Brain microvascular endothelial cell (primary cell): ENCODE measurements at regions not wholly inside any gene's neighbourhood (a gene's known extent, or its start where the extent isn't known, plus 50 kb on each side); places are given as distances from the start of the nearest gene placed in this dataset.
A peak's percentile ranks its signal among the peaks of the same experiment; 100 is the strongest.

Experiments used
- DNase-seq: peaks from one replicate; pipeline ENCODE4 v3.0.0-alpha.2; 2020
- H3K27ac ChIP-seq: fragments of 250-450 bp; sonication (Bioruptor Pico); 2 replicates; pipeline ENCODE4 v1.5.1; 2020; ENCODE audit warnings: mild to moderate bottlenecking, moderate library complexity
- H3K27me3 ChIP-seq: fragments of 250-450 bp; sonication (Bioruptor Pico); replicated peaks from 2 replicates; pipeline ENCODE4 v1.5.1; 2020; ENCODE audit warnings: mild to moderate bottlenecking
- H3K36me3 ChIP-seq: fragments of 250-450 bp; sonication (Bioruptor Pico); replicated peaks from 2 replicates; pipeline ENCODE4 v1.5.1; 2020; ENCODE audit warnings: mild to moderate bottlenecking
- H3K4me3 ChIP-seq: 2 replicates; pipeline ENCODE4 v1.5.1; 2011; ENCODE audit warnings: low read depth, mild to moderate bottlenecking, control low read depth, low read length, moderate library complexity
- in situ Hi-C: cut with HindIII; loops from 2 replicates; pipeline ENCODE4 v1.10.0; 2017; ENCODE audit warnings: low sequenced_read_pairs, low pct_ligation_motif_present
- TF ChIP-seq, protein P1 (sequence below): IDR thresholded peaks from 2 replicates; pipeline ENCODE4 v1.5.1; 2011; ENCODE audit warnings: low read depth, mild to moderate bottlenecking, moderate library complexity, low read length, control low read depth, inconsistent platforms; ENCODE audit errors: missing control alignments

DNA sequence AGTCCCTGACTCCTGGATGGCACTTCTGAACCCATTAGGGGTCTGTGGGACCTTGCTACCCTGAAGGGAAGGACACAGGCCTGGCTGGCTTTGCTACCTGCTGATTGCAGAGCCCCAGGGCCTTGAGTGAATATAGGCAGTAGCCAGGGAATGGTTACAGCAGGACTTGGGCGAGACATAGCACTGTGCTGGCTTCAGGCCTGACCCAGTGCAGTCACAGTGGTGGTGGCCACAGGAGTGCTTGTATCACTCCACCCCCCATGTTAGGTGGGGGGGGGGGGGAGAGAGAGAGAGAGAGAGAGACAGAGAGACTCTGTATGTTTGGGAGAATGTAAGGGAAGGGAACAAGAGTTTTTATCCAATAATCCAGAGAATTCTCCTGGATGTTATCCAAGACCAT, 439.3 kb upstream of the ZNF608 start:
- no peak for DNase-seq
- Histone ChIP-seq H3K4me3 (no peak overlapping the region), H3K27ac (no peak overlapping the region), H3K27me3 (no peaks in the 10 kb centered on the region), H3K36me3 (no peaks in the 10 kb centered on the region)
- in situ Hi-C loops = no loop called here
- TF ChIP-seq, protein P1, sequence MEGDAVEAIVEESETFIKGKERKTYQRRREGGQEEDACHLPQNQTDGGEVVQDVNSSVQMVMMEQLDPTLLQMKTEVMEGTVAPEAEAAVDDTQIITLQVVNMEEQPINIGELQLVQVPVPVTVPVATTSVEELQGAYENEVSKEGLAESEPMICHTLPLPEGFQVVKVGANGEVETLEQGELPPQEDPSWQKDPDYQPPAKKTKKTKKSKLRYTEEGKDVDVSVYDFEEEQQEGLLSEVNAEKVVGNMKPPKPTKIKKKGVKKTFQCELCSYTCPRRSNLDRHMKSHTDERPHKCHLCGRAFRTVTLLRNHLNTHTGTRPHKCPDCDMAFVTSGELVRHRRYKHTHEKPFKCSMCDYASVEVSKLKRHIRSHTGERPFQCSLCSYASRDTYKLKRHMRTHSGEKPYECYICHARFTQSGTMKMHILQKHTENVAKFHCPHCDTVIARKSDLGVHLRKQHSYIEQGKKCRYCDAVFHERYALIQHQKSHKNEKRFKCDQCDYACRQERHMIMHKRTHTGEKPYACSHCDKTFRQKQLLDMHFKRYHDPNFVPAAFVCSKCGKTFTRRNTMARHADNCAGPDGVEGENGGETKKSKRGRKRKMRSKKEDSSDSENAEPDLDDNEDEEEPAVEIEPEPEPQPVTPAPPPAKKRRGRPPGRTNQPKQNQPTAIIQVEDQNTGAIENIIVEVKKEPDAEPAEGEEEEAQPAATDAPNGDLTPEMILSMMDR = no peak

DNA sequence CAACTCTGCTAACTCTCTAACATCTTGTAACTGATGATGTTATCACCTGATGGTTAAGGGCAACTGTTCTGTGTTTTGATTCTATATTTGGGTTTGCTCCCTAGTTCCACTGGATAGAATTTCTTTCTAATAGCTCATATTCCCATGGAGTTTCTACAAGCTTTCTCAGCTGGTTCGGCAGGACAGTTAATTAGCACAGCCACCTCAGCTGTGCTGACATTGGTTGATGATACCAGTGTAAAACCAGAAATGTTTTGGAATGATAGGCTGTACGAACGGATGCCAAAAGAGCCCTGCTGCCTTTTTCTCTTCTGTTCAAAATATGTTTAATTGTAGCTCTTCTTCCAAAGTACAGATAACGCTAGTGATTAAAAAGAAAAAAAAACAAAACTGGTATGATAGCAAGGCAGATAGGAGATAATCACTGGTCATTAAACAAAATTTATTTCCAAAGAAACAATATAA, 440.5 kb upstream of the ZNF608 start:
- DNase-seq = no peak
- Histone ChIP-seq H3K27me3 (no peaks in the 10 kb centered on the region), H3K36me3 (no peaks in the 10 kb centered on the region), H3K27ac (no peak overlapping the region), H3K4me3 (no peak overlapping the region)
- in situ Hi-C loops = no loop called here
- TF ChIP-seq, protein P1 = no peak

DNA sequence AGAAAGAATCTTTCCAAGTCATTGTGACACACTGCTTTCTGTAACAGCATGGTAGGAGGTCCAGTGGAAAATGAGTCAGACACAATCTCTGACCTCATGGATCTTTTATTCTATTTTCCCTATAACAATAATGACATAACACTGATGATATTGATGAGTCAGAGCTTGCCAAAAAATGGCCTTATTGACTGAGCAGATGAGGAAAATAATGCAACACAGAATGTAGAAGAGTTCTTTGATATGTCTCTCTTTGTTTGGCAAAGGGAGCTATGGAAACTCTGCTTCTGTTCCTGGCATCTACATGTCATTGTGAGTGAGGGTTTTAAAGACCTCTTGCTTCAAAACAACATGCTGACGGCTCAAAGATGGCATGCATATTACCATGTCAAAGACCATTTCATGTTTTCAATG, 443.1 kb upstream of the ZNF608 start:
- in situ Hi-C loops = no loop called here

DNA sequence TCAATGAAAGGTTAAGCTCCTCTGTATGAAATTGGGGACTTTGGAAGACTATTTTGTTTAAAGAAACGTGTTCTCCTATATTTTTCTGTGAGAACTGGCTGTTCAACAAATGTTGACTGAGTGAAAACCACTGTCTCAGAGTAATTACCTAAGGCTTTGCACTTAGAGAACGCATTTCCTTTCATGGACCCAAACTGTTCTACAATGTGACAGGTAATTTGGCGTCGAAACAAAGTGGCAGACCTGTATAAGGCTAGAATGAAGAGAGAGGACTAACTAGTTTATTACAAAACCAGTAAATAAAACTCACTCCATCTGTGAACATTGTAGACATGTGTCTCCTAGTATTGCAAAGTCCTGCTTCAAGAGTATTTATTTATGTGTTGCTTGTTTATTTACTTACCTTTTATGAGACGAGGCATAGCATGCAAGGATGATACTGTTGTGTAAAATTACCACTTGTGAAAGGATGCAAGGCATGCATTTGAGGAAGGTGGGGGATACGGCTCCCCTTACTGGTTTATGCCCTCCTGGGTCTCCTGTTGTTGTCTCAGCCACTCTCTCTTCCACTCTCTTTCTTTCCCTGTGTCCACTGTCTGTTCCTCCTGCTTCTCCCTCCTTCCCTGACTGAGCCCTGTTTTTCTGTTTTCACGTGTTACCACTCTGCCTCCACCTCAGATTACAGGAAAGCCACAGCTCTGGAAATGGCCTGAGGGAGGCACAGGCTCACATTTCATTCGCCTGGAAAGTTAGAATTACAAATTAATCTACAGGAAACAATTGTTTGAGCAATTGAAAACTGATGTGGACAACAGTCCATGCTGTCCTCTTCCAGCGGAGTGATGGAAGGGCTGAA, 444.0 kb upstream of the ZNF608 start:
- Histone ChIP-seq H3K27me3 (no peaks in the 10 kb centered on the region), H3K36me3 (no peaks in the 10 kb centered on the region), H3K27ac (no peak overlapping the region), H3K4me3 (no peak overlapping the region)
- in situ Hi-C loops = no loop called here
- no peak for DNase-seq
- TF ChIP-seq, protein P1 = no peak

More for the DNA sequence above, 443.1 kb upstream of the ZNF608 start:
- DNase-seq = peak; percentile 43
- no peak overlapping the region for H3K4me3 ChIP-seq
- no peak overlapping the region for H3K27ac ChIP-seq
- TF ChIP-seq, protein P1 = no peak
- H3K36me3 ChIP-seq = no peaks in the 10 kb centered on the region
- no peaks in the 10 kb centered on the region for H3K27me3 ChIP-seq

DNA sequence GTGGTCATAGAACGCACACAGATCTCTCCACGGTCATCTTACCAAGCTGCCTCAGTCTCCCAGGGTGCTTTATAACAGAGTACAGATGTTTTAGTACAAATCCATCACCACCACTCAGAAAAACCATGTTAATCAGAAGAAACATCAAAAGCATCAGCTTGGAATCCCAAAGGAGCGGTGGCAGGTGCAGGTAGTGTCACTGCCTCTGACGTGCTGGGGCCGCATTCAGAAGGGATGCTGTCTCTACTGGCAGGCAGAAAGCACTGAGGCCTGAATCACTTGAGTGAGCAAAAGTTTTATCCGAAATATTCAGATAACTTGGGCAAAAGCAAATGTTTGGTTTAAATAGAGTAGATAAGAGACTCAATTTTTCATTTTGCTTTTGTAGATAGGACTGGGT, 448.4 kb upstream of the ZNF608 start:
- no peaks in the 10 kb centered on the region for H3K36me3 ChIP-seq
- DNase-seq = no peak
- no peak overlapping the region for H3K27ac ChIP-seq
- H3K27me3 ChIP-seq = no peaks in the 10 kb centered on the region
- in situ Hi-C loops = no loop called here
- no peak overlapping the region for H3K4me3 ChIP-seq
- TF ChIP-seq, protein P1 = no peak
